K562 (cell line): ENCODE measurements at regions not wholly inside any gene's neighbourhood (a gene's known extent, or its start where the extent isn't known, plus 50 kb on each side); places are given as distances from the start of the nearest gene placed in this dataset.
A peak's percentile ranks its signal among the peaks of the same experiment; 100 is the strongest.

Source experiments
- ATAC-seq: fragments of 200-7000 bp; cut with Tn5 transposase; 3 replicates; pipeline ENCODE4 v1.9.1; 2020; ENCODE audit warnings: moderate library complexity
- BruUV-seq: library from RNA; stranded (reverse); fragments of 400-500 nt; replicated peaks from 2 replicates; lab custom pipeline; 2021; lab: Mats Ljungman, UMichigan
- CTCF ChIA-PET: fragments of 300-600 bp; formaldehyde crosslinking; extraction: SDS; loops from one replicate; lab custom pipeline; 2021; ENCODE audit warnings: low intra/inter-chr PET ratio; lab: Yijun Ruan, JAX
- POLR2A ChIA-PET: fragments of 300-600, 350-650 bp; sonication (Branson Sonifier 250); formaldehyde crosslinking; extraction: SDS; loops from one replicate; lab custom pipeline; 2021; ENCODE audit warnings: antibody characterized with exemption, inconsistent platforms; lab: Yijun Ruan, JAX
- DNase-seq, 4 experiments: peaks; one replicate each; pipeline versions ENCODE4 v3.0.0 to v3.0.0-alpha.2; 2011 to 2018; ENCODE audit warnings: low spot score in 3 of 4, mixed read lengths in 3 of 4; ENCODE audit errors: extremely low read depth in 1 of 4
- FAIRE-seq: peaks from 2 replicates; lab custom pipeline; 2011; peaks lifted over from hg19 to GRCh38; lab: Jason Lieb, UNC
- H2AFZ ChIP-seq: 2 replicates; pipeline ENCODE4 v1.6.0; 2011; ENCODE audit warnings: low read depth, low read length, control low read depth, inconsistent platforms
- H3K27ac ChIP-seq: fragments of 200-600 bp; 3 replicates; pipeline ENCODE4 v1.8.0; 2011; ENCODE audit warnings: low read depth, mild to moderate bottlenecking, control low read depth, inconsistent platforms, low read length, moderate library complexity, mixed read lengths; ENCODE audit errors: extremely low read depth
- H3K27me3 ChIP-seq, 2 experiments: fragments of 300-600 bp in 1 of 2; 2 replicates in 1 of 2; 3 replicates in 1 of 2; pipeline versions ENCODE4 v1.6.0 to v1.8.0; 2011; ENCODE audit warnings: inconsistent platforms in 2 of 2, low read length in 2 of 2, mild to moderate bottlenecking in 1 of 2, mixed read lengths in 1 of 2, moderate library complexity in 1 of 2; ENCODE audit not compliant: control insufficient read depth in 2 of 2, insufficient read depth in 2 of 2
- H3K36me3 ChIP-seq: fragments of 300-600 bp; 3 replicates; pipeline ENCODE4 v1.8.0; 2011; ENCODE audit warnings: mild to moderate bottlenecking, low read length, inconsistent platforms; ENCODE audit not compliant: control insufficient read depth, insufficient read depth
- H3K4me1 ChIP-seq, 2 experiments: fragments of 200-600 bp in 1 of 2; replicated peaks in 1 of 2; 2 replicates in 1 of 2; 3 replicates in 1 of 2; pipeline versions ENCODE4 v1.5.1 to v1.8.0; 2011; ENCODE audit warnings: inconsistent platforms in 2 of 2, low read length in 2 of 2, mild to moderate bottlenecking in 1 of 2, mixed read lengths in 1 of 2, moderate library complexity in 1 of 2; ENCODE audit not compliant: control insufficient read depth in 2 of 2, insufficient read depth in 2 of 2
- H3K4me2 ChIP-seq: 2 replicates; pipeline ENCODE4 v1.6.1; 2011; ENCODE audit warnings: low read length, control low read depth, inconsistent platforms, mixed read lengths; ENCODE audit not compliant: insufficient read depth
- H3K4me3 ChIP-seq: fragments of 200-600 bp; sonication (generic), shearing (Covaris generic); 2 replicates; pipeline ENCODE4 v1.5.1; 2016; ENCODE audit warnings: control low read depth, inconsistent platforms
- H3K79me2 ChIP-seq: fragments of 200-600 bp; 3 replicates; pipeline ENCODE4 v1.8.0; 2011; ENCODE audit warnings: low read length, inconsistent platforms; ENCODE audit not compliant: control insufficient read depth, insufficient read depth
- H3K9ac ChIP-seq, 2 experiments: 2 replicates each; pipeline versions ENCODE4 v1.6.0 to v1.6.1; 2011; ENCODE audit warnings: low read depth in 2 of 2, low read length in 2 of 2, control low read depth in 1 of 2, inconsistent platforms in 1 of 2, mild to moderate bottlenecking in 1 of 2, mixed read lengths in 1 of 2; ENCODE audit not compliant: insufficient read depth in 1 of 2
- H3K9me1 ChIP-seq: one replicate; pipeline ENCODE4 v1.6.0; 2011; ENCODE audit warnings: inconsistent platforms, mild to moderate bottlenecking, low read length, moderate library complexity; ENCODE audit not compliant: control insufficient read depth, insufficient read depth
- H3K9me3 ChIP-seq: replicated peaks from 2 replicates; pipeline ENCODE4 v1.5.1; 2011; ENCODE audit warnings: low read depth, low read length, inconsistent platforms; ENCODE audit not compliant: control insufficient read depth, insufficient read depth
- H4K20me1 ChIP-seq: replicated peaks from 2 replicates; pipeline ENCODE4 v1.6.1; 2011; ENCODE audit warnings: low read length, inconsistent platforms, mixed read lengths; ENCODE audit not compliant: control insufficient read depth, insufficient read depth
- MEIS2 ChIP-seq: fragments of 450-650 bp; IDR thresholded peaks from 2 replicates; pipeline ENCODE4 v1.6.1; 2014; ENCODE audit warnings: mild to moderate bottlenecking; ENCODE audit not compliant: partially characterized antibody
- PCBP2 ChIP-seq: fragments of 200-400 bp; formaldehyde crosslinking; IDR thresholded peaks from 2 replicates; pipeline ENCODE4 v1.6.1; 2018; ENCODE audit warnings: low read length, low read depth, mild to moderate bottlenecking, moderate library complexity; ENCODE audit not compliant: poor library complexity, severe bottlenecking
- THAP12 ChIP-seq: fragments of 250-450 bp; sonication (Bioruptor Pico); IDR thresholded peaks from 2 replicates; pipeline ENCODE4 v1.9.0; 2021; ENCODE audit warnings: mild to moderate bottlenecking, inconsistent platforms
- ZKSCAN8 ChIP-seq: fragments of 200-800 bp; sonication (Bioruptor generic); IDR thresholded peaks from 2 replicates; pipeline ENCODE4 v1.6.1; 2016; ENCODE audit warnings: missing genetic modification characterization, missing compliant biosample characterization
- ZNF561 ChIP-seq: fragments of 450-650 bp; formaldehyde crosslinking; conservative IDR thresholded peaks from 2 replicates; pipeline ENCODE4 v1.4.0; 2020; ENCODE audit warnings: mild to moderate bottlenecking, moderate library complexity
- WGBS: fragments of 100-300 bp; shearing (Covaris generic); methylation state at CpG from one replicate; pipeline ENCODE4 v1.1.6; 2016; ENCODE audit warnings: low coverage, mixed read lengths; ENCODE audit not compliant: insufficient coverage; ENCODE audit errors: missing lambda C conversion rate; 5-methylcytosine and 5-hydroxymethylcytosine counted together
- in situ Hi-C: fragments of 300-500 bp; cut with MboI; formaldehyde crosslinking; loops from 4 replicates; pipeline ENCODE4 v1.15.0; 2018; ENCODE audit warnings: inconsistent platforms, mixed read lengths
- intact Hi-C: fragments of 100-400 bp; cut with micrococcal nuclease; formaldehyde crosslinking; loops from 2 replicates; pipeline ENCODE4 v1.14.2; 2022

GRCh38 chr18:22355069-22355468 is 62.6 kb downstream of the CTAGE1 start (continued):
- TF ChIP-seq PCBP2 (no peak), ZKSCAN8 (CRISPR knock-in tag) (no peak), ZNF561 (CRISPR knock-in tag) (no peak)

GRCh38 chr18:22349966-22350365 is 67.7 kb downstream of the CTAGE1 start:
- ChIA-PET CTCF (no interaction called here), POLR2A (no interaction called here)
- ATAC-seq = no peak
- Histone ChIP-seq H3K9me1 (no peaks in the 10 kb centered on the region), H3K9ac (no peak overlapping the region), H3K4me1 (peaks cover 3 to 9% of the 10 kb centered on the region in 2 experiments; a peak in 2 of 5 replicates), H3K4me2 (no peak overlapping the region), H3K27me3 (peaks cover 35 to 41% of the 10 kb centered on the region in 2 experiments), H3K27ac (no peak overlapping the region), H3K4me3 (no peak overlapping the region), H3K79me2 (no peaks in the 10 kb centered on the region), H3K36me3 (no peaks in the 10 kb centered on the region), H4K20me1 (no peaks in the 10 kb centered on the region; the same call in 1 of the 2 replicates), H3K9me3 (no peaks in the 10 kb centered on the region), H2AFZ (no peak overlapping the region)
- in situ Hi-C loops = no loop called here
- no peak for FAIRE-seq
- no peak for DNase-seq
- intact Hi-C loops = no loop called here
- WGBS = 1% methylated on average over 8 of the region's 8 CpGs
- BruUV-seq = no TSS peak
- TF ChIP-seq THAP12 (CRISPR knock-in tag) (no peak), MEIS2 (peak; percentile 2)
